Tibial nerve (tissue), 4 donors: ENCODE measurements at regions not wholly inside any gene's neighbourhood (a gene's known extent, or its start where the extent isn't known, plus 50 kb on each side); places are given as distances from the start of the nearest gene placed in this dataset.
A peak's percentile ranks its signal among the peaks of the same experiment; 100 is the strongest.

Source experiments
- CTCF ChIP-seq, 5 experiments: fragments of 200-600 bp in 3 of 5; fragments of 450-650 bp in 2 of 5; sonication (generic) in 3 of 5; IDR thresholded peaks; one replicate each; pipeline ENCODE4 v1.5.1; 2016 to 2019; ENCODE audit warnings: antibody characterized with exemption in 5 of 5, mild to moderate bottlenecking in 3 of 5, moderate library complexity in 2 of 5
- EP300 ChIP-seq, 2 donors: sonication (generic); formaldehyde crosslinking; IDR thresholded peaks; one replicate each; pipeline ENCODE4 v1.6.1; 2017; ENCODE audit warnings: antibody characterized with exemption in 2 of 2, mild to moderate bottlenecking in 1 of 2
- POLR2A ChIP-seq, 2 donors: fragments of 450-650 bp; IDR thresholded peaks; one replicate each; pipeline ENCODE4 v1.6.1; 2017; ENCODE audit warnings: antibody characterized with exemption in 2 of 2, mild to moderate bottlenecking in 2 of 2, moderate library complexity in 2 of 2

- no peak for TF ChIP-seq CTCF (IDR thresholded peaks at IDR 0.05)
- TF ChIP-seq EP300 (IDR thresholded peaks at IDR 0.05), result peak in 1 of 2 donors; percentile 80
- peak in 1 of 2 donors; percentile 47 for TF ChIP-seq POLR2A (IDR thresholded peaks at IDR 0.05)
Observed at GRCh38 chr5:147081311-147081764, 153.5 kb upstream of the STK32A start.
